PC-9 (cell line): ENCODE measurements at regions not wholly inside any gene's neighbourhood (a gene's known extent, or its start where the extent isn't known, plus 50 kb on each side); places are given as distances from the start of the nearest gene placed in this dataset.
A peak's percentile ranks its signal among the peaks of the same experiment; 100 is the strongest.

ENCODE experiments used
- BruUV-seq: library from RNA; stranded (reverse); fragments of 400-500 nt; replicated peaks from 2 replicates; lab custom pipeline; 2021; lab: Mats Ljungman, UMichigan
- CTCF ChIA-PET: fragments of 300-600 bp; sonication (Branson Sonifier 250); formaldehyde crosslinking; loops from one replicate; lab custom pipeline; 2022; ENCODE audit warnings: antibody characterized with exemption; lab: Charles Lee
- POLR2A ChIA-PET: fragments of 300-600 bp; sonication (Branson Sonifier 250); formaldehyde crosslinking; loops from one replicate; lab custom pipeline; 2022; ENCODE audit warnings: antibody characterized with exemption; ENCODE audit not compliant: unreplicated experiment; lab: Charles Lee
- DNase-seq, 2 experiments: peaks; one replicate each; pipeline versions ENCODE4 v3.0.0 to v3.0.0-alpha.2; 2015 to 2022; ENCODE audit warnings: mixed read lengths in 1 of 2
- H2AFZ ChIP-seq: fragments of 200-600 bp; sonication (generic); 2 replicates; pipeline ENCODE4 v1.8.1; 2017; ENCODE audit warnings: antibody characterized with exemption
- H3F3A ChIP-seq: fragments of 200-600 bp; sonication (generic); 2 replicates; pipeline ENCODE4 v1.8.1; 2017; ENCODE audit warnings: antibody characterized with exemption, mild to moderate bottlenecking, low read depth; ENCODE audit not compliant: insufficient read depth
- H3K27ac ChIP-seq: fragments of 200-600 bp; sonication (generic); 2 replicates; pipeline ENCODE4 v1.6.1; 2016; ENCODE audit warnings: mixed run types
- H3K27me3 ChIP-seq: fragments of 200-600 bp; sonication (generic); 2 replicates; pipeline ENCODE4 v1.6.1; 2016; ENCODE audit warnings: low read depth, mixed run types; ENCODE audit not compliant: insufficient read depth
- H3K36me3 ChIP-seq: fragments of 200-600 bp; sonication (generic); 2 replicates; pipeline ENCODE4 v1.6.1; 2016; ENCODE audit warnings: low read depth, mixed run types
- H3K4me1 ChIP-seq: fragments of 200-600 bp; sonication (generic); replicated peaks from 2 replicates; pipeline ENCODE4 v1.6.1; 2016; ENCODE audit warnings: mixed run types; ENCODE audit not compliant: insufficient read depth
- H3K4me2 ChIP-seq: fragments of 200-600 bp; sonication (generic); 2 replicates; pipeline ENCODE4 v1.6.1; 2017; ENCODE audit warnings: mixed run types
- H3K4me3 ChIP-seq: fragments of 200-600 bp; sonication (generic); 2 replicates; pipeline ENCODE4 v1.6.1; 2016; ENCODE audit warnings: mixed run types
- H3K79me2 ChIP-seq: fragments of 200-600 bp; sonication (generic); 2 replicates; pipeline ENCODE4 v1.6.1; 2017; ENCODE audit warnings: low read depth, mixed run types
- H3K9me2 ChIP-seq: fragments of 200-600 bp; sonication (generic); 2 replicates; pipeline ENCODE4 v1.8.1; 2017; ENCODE audit warnings: mild to moderate bottlenecking; ENCODE audit not compliant: insufficient read depth
- H3K9me3 ChIP-seq: fragments of 200-600 bp; sonication (generic); 2 replicates; pipeline ENCODE4 v1.8.1; 2016; ENCODE audit warnings: low read depth; ENCODE audit not compliant: insufficient read depth
- H4K20me1 ChIP-seq: fragments of 200-600 bp; sonication (generic); 2 replicates; pipeline ENCODE4 v1.8.1; 2017; ENCODE audit not compliant: insufficient read depth
- CTCF ChIP-seq: fragments of 200-600 bp; sonication (generic); conservative IDR thresholded peaks from 2 replicates; pipeline ENCODE4 v1.6.1; 2017; ENCODE audit warnings: mixed run types, antibody characterized with exemption, mild to moderate bottlenecking, moderate library complexity
- EZH2 ChIP-seq: fragments of 200-600 bp; sonication (generic); IDR thresholded peaks from 2 replicates; pipeline ENCODE4 v1.8.0; 2017; ENCODE audit warnings: antibody characterized with exemption, low read depth
- intact Hi-C: fragments of 100-400 bp; cut with micrococcal nuclease; formaldehyde crosslinking; loops from one replicate; pipeline ENCODE4 v1.10.0; 2022; ENCODE audit not compliant: unreplicated experiment

GRCh38 chr12:22858849-22859570 is 234.0 kb downstream of the ETNK1 start:
- H2AFZ ChIP-seq = peak overlapping the region; percentile 63; the same call in 1 of the 2 replicates
- BruUV-seq = no TSS peak
- H3K4me2 ChIP-seq = no peak overlapping the region
- H3K36me3 ChIP-seq = no peaks in the 10 kb centered on the region
- no peak overlapping the region for H3K27ac ChIP-seq
- TF ChIP-seq EZH2 = no peak
- no peak for TF ChIP-seq CTCF
- H4K20me1 ChIP-seq = no peaks in the 10 kb centered on the region
- POLR2A ChIA-PET = no interaction called here
- no peaks in the 10 kb centered on the region for H3K27me3 ChIP-seq
- no peaks in the 10 kb centered on the region for H3K9me2 ChIP-seq
- CTCF ChIA-PET = no interaction called here
- H3K79me2 ChIP-seq = no peaks in the 10 kb centered on the region
- H3K4me3 ChIP-seq = no peak overlapping the region
- DNase-seq = no peak
- intact Hi-C loops = no loop called here
- no peaks in the 10 kb centered on the region for H3F3A ChIP-seq
- no peaks in the 10 kb centered on the region for H3K9me3 ChIP-seq
- no peaks in the 10 kb centered on the region for H3K4me1 ChIP-seq

GRCh38 chr12:22860926-22861325 is 236.0 kb downstream of the ETNK1 start:
- intact Hi-C loops = no loop called here
- no peak overlapping the region for H3K4me3 ChIP-seq
- no peak overlapping the region for H3K27ac ChIP-seq
- no peaks in the 10 kb centered on the region for H3K4me1 ChIP-seq
- ChIA-PET POLR2A (no interaction called here), CTCF (interaction anchor here (0.6 kb wide), 1 partner anchor 17 kb away, joined by 4 read pairs; no protein-coding TSS in a partner anchor)
- peaks cover 4% of the 10 kb centered on the region; the same call in 1 of the 2 replicates for H3K27me3 ChIP-seq
- no peaks in the 10 kb centered on the region for H3K36me3 ChIP-seq
- no peaks in the 10 kb centered on the region for H3K9me2 ChIP-seq
- no peak overlapping the region for H3K4me2 ChIP-seq
- BruUV-seq = no TSS peak
- no peaks in the 10 kb centered on the region for H4K20me1 ChIP-seq
- no peak for TF ChIP-seq EZH2
- TF ChIP-seq CTCF = no peak
- no peaks in the 10 kb centered on the region for H3K79me2 ChIP-seq
- DNase-seq = no peak
- no peak overlapping the region for H2AFZ ChIP-seq
- no peaks in the 10 kb centered on the region for H3F3A ChIP-seq
- H3K9me3 ChIP-seq = no peaks in the 10 kb centered on the region

DNA sequence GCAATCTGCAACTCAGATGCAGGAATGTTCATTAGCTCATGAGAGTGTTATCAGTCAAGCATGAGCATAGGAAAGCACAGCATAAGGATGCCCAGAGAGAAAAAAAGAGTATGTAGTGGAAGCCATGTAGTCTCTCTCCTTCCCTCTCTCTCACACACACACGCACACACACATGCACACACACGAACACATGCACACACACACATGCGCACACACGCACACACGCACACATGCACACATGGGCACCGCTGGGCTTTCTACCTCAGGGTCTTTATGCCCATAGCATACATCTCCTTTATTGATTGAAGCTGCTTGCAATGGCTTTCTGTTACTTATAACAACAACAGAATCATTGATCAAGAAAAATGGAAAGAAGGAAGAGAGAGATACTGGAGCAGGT is 240.9 kb downstream of the ETNK1 start:
- Histone ChIP-seq H3K4me1 (no peaks in the 10 kb centered on the region), H3F3A (no peaks in the 10 kb centered on the region)
- POLR2A ChIA-PET = no interaction called here

More for the DNA sequence above, 240.9 kb downstream of the ETNK1 start:
- H3K27ac ChIP-seq = no peak overlapping the region
- no peaks in the 10 kb centered on the region for H3K79me2 ChIP-seq
- intact Hi-C loops = no loop called here
- DNase-seq = no peak
- H3K9me2 ChIP-seq = no peaks in the 10 kb centered on the region
- no peaks in the 10 kb centered on the region for H4K20me1 ChIP-seq
- H3K4me3 ChIP-seq = no peak overlapping the region
- H3K27me3 ChIP-seq = peaks cover 15% of the 10 kb centered on the region
- CTCF ChIA-PET = no interaction called here
- H3K36me3 ChIP-seq = no peaks in the 10 kb centered on the region
- no peak overlapping the region for H3K4me2 ChIP-seq
- no peaks in the 10 kb centered on the region for H3K9me3 ChIP-seq
- BruUV-seq = no TSS peak
- H2AFZ ChIP-seq = no peak overlapping the region
- no peak for TF ChIP-seq EZH2
- TF ChIP-seq CTCF = no peak
